Fibroblast of lung (primary cell): ENCODE measurements at regions not wholly inside any gene's neighbourhood (a gene's known extent, or its start where the extent isn't known, plus 50 kb on each side); places are given as distances from the start of the nearest gene placed in this dataset.

Source experiments
- EZH2 ChIP-seq: IDR thresholded peaks from 2 replicates; pipeline ENCODE4 v1.5.1; 2012; ENCODE audit warnings: low read length, control low read depth, mild to moderate bottlenecking; ENCODE audit errors: missing control alignments
- TF ChIP-seq, protein P1 (sequence below), 2 donors: IDR thresholded peaks in 1 of 2; conservative IDR thresholded peaks in 1 of 2; 1 replicate in 1 of 2; 2 replicates in 1 of 2; pipeline ENCODE4 v1.5.1; 2011 to 2012; ENCODE audit warnings: low read length in 2 of 2, control low read depth in 1 of 2, inconsistent platforms in 1 of 2, low read depth in 1 of 2, mild to moderate bottlenecking in 1 of 2

DNA sequence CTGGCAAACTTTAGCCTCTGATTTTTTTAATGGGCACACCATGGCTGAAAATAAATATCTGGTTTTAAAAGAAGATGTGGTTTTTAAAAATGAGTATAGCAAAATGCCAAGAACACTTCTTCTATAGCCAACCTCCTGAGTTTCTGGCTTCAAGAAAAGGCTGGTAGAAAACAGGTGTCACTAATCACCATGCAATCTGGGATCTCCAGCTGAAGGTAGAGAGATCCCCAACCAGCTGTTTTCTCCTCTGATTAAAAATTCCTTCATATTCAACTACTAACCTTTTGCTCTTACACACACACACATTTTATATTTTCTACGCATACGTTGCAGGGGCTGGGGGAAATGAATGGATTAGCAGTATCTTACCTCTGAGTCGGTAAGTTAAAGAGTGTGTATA lies 279.6 kb upstream of the ROBO2 start:
- TF ChIP-seq, protein P1, sequence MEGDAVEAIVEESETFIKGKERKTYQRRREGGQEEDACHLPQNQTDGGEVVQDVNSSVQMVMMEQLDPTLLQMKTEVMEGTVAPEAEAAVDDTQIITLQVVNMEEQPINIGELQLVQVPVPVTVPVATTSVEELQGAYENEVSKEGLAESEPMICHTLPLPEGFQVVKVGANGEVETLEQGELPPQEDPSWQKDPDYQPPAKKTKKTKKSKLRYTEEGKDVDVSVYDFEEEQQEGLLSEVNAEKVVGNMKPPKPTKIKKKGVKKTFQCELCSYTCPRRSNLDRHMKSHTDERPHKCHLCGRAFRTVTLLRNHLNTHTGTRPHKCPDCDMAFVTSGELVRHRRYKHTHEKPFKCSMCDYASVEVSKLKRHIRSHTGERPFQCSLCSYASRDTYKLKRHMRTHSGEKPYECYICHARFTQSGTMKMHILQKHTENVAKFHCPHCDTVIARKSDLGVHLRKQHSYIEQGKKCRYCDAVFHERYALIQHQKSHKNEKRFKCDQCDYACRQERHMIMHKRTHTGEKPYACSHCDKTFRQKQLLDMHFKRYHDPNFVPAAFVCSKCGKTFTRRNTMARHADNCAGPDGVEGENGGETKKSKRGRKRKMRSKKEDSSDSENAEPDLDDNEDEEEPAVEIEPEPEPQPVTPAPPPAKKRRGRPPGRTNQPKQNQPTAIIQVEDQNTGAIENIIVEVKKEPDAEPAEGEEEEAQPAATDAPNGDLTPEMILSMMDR (conservative IDR thresholded peaks at IDR 0.05 in 1 of 2, IDR thresholded peaks at IDR 0.05 in 1 of 2; ENCODE audit: low read depth in 1 of 2, low read length in 2 of 2), result no peak
- TF ChIP-seq EZH2, result no peak
